ENCODE measurements at regions not wholly inside any gene's neighbourhood (a gene's known extent, or its start where the extent isn't known, plus 50 kb on each side); places are given as distances from the start of the nearest gene placed in this dataset.

DNA sequence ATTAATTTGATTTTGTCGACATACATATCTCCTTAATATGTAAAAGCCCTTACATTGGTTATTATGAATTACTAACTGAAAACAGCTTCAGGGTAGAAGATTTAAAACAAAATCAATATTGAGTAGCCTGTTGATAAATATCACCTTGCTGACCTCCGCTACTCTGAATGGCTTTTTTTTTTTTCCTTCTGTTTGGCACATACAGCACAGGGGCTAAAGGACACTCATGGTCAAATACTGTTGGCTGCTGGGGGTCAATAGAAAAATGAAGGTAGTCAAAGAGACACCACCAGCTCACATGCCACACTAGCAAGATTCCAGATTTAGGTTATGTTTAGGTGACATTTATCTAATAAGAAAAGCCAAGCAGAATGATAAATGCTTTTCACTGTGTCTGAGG lies 1642.4 kb upstream of the SLC39A10 start:
- H3K4me3 ChIP-seq: no peak overlapping the region
- no peaks in the 10 kb centered on the region for H3K9me3 ChIP-seq (ENCODE audit: low read depth)
- no peak for DNase-seq (ENCODE audit: low read depth in 1 of 2, low spot score in 1 of 2)
- TF ChIP-seq, protein P1, sequence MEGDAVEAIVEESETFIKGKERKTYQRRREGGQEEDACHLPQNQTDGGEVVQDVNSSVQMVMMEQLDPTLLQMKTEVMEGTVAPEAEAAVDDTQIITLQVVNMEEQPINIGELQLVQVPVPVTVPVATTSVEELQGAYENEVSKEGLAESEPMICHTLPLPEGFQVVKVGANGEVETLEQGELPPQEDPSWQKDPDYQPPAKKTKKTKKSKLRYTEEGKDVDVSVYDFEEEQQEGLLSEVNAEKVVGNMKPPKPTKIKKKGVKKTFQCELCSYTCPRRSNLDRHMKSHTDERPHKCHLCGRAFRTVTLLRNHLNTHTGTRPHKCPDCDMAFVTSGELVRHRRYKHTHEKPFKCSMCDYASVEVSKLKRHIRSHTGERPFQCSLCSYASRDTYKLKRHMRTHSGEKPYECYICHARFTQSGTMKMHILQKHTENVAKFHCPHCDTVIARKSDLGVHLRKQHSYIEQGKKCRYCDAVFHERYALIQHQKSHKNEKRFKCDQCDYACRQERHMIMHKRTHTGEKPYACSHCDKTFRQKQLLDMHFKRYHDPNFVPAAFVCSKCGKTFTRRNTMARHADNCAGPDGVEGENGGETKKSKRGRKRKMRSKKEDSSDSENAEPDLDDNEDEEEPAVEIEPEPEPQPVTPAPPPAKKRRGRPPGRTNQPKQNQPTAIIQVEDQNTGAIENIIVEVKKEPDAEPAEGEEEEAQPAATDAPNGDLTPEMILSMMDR (IDR thresholded peaks at IDR 0.05; ENCODE audit: low read depth, low read length): no peak
- no peaks in the 10 kb centered on the region for H3K27me3 ChIP-seq
- H3K27ac ChIP-seq: no peak overlapping the region
- H3K36me3 ChIP-seq: no peaks in the 10 kb centered on the region
- no peaks in the 10 kb centered on the region for H3K4me1 ChIP-seq (ENCODE audit: low read depth)

DNA sequence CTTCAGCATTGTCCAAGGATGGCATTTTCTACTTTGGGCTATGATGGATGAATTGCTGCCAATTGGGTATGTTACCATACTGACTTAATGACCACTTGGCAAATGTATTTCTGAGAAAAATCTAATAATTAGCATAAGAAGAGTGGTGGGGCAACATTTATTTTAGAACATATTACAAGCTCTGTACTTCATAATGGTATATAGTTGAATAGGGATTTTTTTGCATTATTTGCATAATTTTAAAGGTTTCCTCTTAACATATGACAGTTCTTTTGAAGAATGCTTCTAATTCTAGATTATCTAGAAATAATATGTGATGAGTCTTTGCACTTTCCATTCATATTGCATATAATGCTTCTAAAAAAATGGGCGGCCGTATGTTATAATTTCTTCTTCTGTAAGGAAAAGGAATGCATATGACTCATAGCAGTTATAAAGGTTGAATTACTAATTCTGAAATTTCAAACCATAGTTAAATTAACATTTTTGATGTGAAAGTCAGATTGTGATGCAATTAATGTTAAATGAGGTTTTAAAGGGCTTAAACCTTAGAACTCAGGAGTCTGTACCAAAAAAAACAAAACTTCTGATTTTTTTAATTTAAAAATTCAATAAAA lies 1652.3 kb upstream of the SLC39A10 start:
- Histone ChIP-seq H3K4me3 (no peak overlapping the region), H3K9me3 (ENCODE audit: low read depth) (no peaks in the 10 kb centered on the region), H3K27me3 (no peaks in the 10 kb centered on the region), H3K36me3 (no peaks in the 10 kb centered on the region), H3K27ac (no peak overlapping the region), H3K4me1 (ENCODE audit: low read depth) (no peaks in the 10 kb centered on the region)
- TF ChIP-seq, protein P1 (IDR thresholded peaks at IDR 0.05; ENCODE audit: low read depth, low read length): no peak
- peak in 1 of 2 donors; percentile 0 for DNase-seq (ENCODE audit: low read depth in 1 of 2, low spot score in 1 of 2)

DNA sequence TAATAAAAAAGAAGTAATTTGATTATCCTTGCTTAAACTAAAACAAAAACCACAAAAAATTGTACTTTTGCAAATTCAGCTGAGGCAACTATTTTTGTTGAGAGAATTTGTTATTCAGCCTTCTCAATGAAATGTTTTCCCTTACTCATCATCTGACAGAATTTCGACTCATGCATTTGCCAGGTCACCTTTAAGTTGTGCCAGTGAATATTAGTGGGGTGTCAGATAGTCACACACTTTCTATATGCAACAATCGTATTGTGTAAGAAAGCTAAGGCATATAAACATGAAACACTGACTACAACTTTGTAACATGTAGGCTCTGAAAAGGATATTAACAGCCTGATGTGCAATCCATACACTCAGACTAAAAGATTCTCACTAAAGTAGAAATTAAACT lies 1653.1 kb upstream of the SLC39A10 start:
- H3K4me1 ChIP-seq (ENCODE audit: low read depth): no peaks in the 10 kb centered on the region
- TF ChIP-seq, protein P1 (IDR thresholded peaks at IDR 0.05; ENCODE audit: low read depth, low read length): no peak
- H3K27me3 ChIP-seq: no peaks in the 10 kb centered on the region
- H3K9me3 ChIP-seq (ENCODE audit: low read depth): no peaks in the 10 kb centered on the region
- no peak overlapping the region for H3K27ac ChIP-seq
- no peaks in the 10 kb centered on the region for H3K36me3 ChIP-seq
- DNase-seq (ENCODE audit: low read depth in 1 of 2, low spot score in 1 of 2): no peak
- H3K4me3 ChIP-seq: no peak overlapping the region

DNA sequence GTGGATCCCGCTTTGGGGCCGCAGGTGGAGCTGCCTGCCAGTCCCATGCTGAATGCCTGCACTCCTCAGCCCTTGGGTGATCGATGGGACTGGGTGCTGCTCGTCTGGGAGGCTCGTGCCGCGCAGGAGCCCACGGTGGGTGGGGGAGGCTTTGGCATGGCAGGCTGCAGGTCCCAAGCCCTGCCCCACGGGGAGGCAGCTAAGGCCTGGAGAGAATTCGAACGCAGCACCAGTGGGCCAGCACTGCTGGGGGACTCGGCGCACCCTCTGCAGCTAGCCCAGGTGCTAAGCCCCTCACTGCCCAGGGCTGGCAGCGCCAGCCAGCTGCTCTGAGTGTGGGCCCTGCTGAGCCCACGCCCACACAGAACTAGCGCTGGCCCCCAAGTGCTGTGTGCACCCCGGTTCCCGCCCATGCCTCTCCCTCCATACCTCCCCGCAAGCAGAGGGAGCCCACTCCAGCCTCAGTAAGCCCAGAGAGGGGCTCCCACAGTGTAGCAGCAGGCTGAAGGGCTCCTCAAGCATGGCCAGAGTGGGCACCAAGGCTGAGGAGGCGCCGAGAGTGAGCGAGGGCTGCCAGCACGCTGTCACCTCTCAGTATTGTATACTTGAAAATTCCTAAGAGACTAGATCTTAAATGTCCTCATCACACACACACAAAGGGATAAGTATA lies 1654.2 kb upstream of the SLC39A10 start:
- H3K9me3 ChIP-seq (ENCODE audit: low read depth): no peaks in the 10 kb centered on the region
- H3K36me3 ChIP-seq: no peaks in the 10 kb centered on the region
- H3K27ac ChIP-seq: no peak overlapping the region
- TF ChIP-seq, protein P1 (IDR thresholded peaks at IDR 0.05; ENCODE audit: low read depth, low read length): no peak
- no peak overlapping the region for H3K4me3 ChIP-seq
- H3K27me3 ChIP-seq: no peaks in the 10 kb centered on the region
- no peaks in the 10 kb centered on the region for H3K4me1 ChIP-seq (ENCODE audit: low read depth)
- no peak for DNase-seq (ENCODE audit: low read depth in 1 of 2, low spot score in 1 of 2)

DNA sequence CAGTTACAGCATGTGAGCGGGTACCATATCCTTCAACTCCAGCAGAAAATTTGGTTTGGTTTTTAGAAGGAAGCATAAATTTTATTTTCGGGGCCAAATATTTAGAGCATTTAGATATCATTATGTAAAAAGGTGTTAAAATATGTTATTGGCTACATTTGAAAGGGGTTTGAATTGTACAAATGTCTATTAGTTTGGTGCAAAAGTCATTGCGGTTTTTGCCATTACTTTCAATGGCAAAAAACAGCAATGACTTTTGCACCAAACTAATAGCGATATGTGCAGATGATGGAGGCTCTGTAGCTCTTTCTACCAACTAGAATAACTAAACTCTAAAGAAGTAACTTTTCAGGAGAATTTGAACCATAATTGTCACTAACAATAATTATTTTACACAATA lies 1666.2 kb upstream of the SLC39A10 start:
- TF ChIP-seq, protein P1 (IDR thresholded peaks at IDR 0.05; ENCODE audit: low read depth, low read length): no peak
- no peaks in the 10 kb centered on the region for H3K27me3 ChIP-seq
- H3K36me3 ChIP-seq: no peaks in the 10 kb centered on the region
- no peak overlapping the region for H3K27ac ChIP-seq
- H3K4me3 ChIP-seq: no peak overlapping the region
- no peaks in the 10 kb centered on the region for H3K9me3 ChIP-seq (ENCODE audit: low read depth)
- no peaks in the 10 kb centered on the region for H3K4me1 ChIP-seq (ENCODE audit: low read depth)
- no peak for DNase-seq (ENCODE audit: low read depth in 1 of 2, low spot score in 1 of 2)
